ENCODE measurements at regions not wholly inside any gene's neighbourhood (a gene's known extent, or its start where the extent isn't known, plus 50 kb on each side); places are given as distances from the start of the nearest gene placed in this dataset.
"Not testable (repeated sequence)": the region's sequence is repeated elsewhere in the genome, so short reads cannot be mapped to it uniquely, and the experiment has no call there.

DNA sequence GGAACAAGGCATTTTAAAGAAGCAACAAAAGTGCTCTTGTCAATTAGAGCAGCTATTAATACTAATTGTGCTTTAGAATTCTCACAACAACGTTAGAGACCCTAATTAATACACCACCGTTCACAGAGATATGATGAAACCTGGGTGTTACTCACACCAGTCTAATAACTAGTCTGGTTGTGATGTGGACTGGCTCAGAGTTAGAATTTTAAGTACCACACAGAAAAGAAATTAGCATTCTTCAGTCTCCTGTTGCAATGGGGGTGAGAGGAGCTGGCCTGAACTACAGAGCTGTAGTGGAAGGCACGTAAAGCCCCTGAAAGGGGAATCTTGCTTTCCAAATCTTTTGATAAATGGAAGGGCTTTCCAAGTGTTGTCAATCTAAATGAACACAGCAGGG, 240.8 kb upstream of the TOX3 start:
- no peak for DNase-seq (ENCODE audit: low spot score)

- no peak for DNase-seq (ENCODE audit: low spot score)
Measured at GRCh38 chr16:52786091-52786490, 239.1 kb upstream of the TOX3 start.

DNA sequence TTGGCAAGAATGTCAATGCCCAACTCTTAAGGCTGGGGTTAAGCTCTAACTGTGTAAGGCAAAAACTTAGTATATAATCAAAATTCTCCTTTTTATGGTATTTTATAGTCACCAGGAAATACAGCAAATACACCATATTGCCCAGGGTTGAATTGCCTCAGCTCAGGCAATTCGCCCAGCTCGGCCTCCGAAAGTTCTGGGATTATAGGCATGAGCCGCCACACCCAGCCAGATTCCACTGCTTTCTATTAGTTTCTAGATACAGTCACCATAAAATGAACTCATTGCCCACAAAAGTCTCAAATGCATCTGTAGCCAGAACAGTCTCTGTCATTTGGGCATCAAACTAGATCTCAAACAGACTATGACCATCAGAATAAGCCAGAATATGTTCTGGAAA, 238.7 kb upstream of the TOX3 start:
- no peak for DNase-seq (ENCODE audit: low spot score)

DNA sequence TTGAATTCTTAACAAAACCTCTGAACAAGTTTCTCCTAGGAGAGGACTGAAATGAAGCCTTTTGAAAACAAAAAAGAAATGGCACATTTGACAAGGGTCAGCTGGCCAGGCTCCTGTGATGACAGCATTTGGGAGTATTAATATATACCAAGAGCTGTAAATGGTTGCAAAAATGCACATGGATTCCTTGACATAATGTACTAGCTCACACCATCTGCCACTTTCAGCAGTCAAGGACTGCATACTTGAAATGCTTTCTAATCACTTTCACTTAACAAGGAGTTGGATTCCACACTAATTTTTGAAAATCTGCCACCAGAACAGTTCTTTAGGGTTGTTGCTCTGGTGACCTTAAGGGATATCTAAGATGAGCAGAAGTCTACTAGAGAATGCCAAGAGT, 236.7 kb upstream of the TOX3 start:
- no peak for DNase-seq (ENCODE audit: low spot score)

- no peak for DNase-seq (ENCODE audit: low spot score)
Measured at GRCh38 chr16:52781005-52781630, 234.2 kb upstream of the TOX3 start.

DNA sequence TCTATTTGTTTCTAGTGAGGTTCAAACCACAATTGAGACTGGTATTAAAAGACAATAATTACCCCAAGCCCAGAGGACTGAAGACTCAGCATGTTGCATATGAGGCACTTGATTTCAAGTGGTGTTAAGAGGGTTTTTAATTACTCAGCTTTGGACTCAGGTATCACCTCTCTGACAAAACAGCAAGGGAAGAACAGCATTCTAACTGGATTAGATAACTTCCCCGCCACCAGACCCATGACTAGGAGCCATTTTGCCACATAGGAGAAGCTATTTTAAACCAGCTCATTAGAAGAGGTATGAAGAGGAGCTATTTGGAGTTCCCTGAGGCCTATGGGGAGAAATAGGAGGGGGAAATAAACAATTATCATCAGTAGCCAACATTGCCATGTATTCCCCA, 226.1 kb upstream of the TOX3 start:
- DNase-seq (ENCODE audit: low spot score), result no peak

DNA sequence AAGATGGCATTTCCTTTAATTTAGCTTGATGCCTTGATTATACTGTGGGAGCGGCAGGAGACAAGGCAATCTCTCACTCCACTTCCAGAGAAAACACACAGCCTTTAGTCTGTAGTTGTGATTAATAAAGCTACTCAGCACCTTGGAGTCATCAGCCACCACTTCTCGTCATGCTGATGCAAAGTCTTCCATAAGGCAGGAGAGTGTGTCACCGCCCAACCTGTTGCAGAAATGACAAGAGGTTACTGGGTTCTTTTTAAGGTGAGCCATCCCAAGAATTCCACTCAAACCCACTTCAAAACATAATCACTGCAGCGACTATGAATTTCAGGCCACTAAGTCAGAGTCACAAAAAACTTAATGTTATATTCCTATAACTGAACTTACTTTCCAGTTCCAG, 223.9 kb upstream of the TOX3 start:
- DNase-seq (ENCODE audit: low spot score), result no peak

DNA sequence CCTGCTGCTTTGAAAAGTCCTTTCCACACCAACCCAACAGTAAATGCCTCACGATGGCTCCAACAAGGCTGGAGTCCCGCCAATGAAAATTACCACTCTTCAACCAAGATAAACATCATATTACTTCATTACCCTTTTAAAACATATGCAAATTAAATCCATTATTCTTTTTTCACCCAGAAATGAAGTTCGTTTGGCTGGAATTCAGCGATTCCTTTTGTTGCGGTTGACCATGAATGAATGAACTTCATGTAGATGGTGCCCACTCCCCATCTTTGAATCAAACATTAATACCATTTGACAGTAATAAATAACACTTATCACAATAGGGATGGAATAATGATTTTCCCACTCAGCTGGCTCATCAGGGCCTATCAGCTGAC, 211.5 kb upstream of the TOX3 start:
- no peak for DNase-seq (ENCODE audit: low spot score)

GRCh38 chr16:52757746-52758472, 211.0 kb upstream of the TOX3 start:
- DNase-seq (ENCODE audit: low spot score), result no peak

- no peak for DNase-seq (ENCODE audit: low spot score)
Measured at GRCh38 chr16:52756812-52757517, 210.0 kb upstream of the TOX3 start.

DNA sequence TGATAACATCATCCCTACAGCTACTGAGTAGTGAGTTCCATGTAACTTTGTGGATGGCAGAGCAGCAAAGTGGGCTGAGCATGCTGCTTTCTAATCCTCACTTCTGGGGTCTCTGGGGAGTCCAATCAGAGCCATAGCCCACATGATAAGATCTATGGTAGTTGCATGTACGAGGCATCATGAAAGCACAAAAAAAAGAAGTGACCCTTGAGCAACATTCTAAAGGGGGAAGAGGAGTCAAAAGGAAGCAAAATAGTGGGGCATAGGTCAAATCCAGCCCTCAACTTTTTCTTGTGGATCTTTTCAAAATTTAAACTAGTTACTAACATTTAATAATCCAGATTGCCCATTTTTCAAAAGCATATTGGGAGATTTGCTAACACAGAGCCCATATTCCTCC, 208.5 kb upstream of the TOX3 start:
- no peak for DNase-seq (ENCODE audit: low spot score)

DNA sequence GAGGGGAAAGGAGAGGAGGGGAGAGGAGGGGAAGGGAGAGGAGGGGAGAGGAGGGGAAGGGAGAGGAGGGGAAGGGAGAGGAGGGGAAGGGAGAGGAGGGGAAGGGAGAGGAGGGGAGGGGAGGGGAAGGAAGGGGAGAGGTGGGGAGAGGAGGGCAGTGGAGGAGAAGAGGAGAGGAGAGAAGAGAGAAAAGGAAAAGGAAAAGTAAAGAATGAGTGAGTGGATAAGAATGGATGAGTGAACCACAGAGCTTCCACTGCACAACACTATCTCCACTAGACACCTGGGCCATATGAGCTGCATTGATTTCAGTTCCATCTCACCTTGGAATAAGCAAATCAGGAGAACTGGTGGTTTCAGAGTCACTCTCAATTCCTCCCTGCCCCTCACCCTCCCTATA, 204.1 kb upstream of the TOX3 start:
- no peak for DNase-seq (ENCODE audit: low spot score)

GRCh38 chr16:52748741-52749140, 201.8 kb upstream of the TOX3 start:
- DNase-seq (ENCODE audit: low spot score), result no peak

DNA sequence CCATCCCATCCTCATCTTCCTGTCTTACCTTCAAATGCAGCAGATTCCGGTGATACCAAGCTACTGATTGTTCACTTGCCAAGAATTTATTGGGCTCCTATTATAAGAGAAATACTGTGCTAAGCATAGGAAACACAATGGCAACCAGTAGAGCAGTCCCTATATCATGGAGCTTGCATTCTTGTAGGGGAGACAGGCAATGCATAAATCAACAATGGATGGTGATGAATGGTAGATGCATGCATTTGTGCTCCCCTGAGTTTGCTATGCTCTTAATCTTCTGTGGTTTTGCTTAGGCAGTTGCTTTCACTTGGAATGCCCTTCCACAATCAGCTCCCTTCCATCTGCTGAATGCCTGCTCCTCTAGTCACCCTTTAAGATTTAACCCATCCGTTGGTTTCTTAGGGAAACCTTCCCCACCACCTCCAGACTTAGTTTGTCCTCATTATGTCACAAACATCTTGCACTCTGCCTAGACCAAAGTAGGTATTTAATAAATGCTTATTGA, 200.2 kb upstream of the TOX3 start:
- DNase-seq (ENCODE audit: low spot score), result no peak

DNA sequence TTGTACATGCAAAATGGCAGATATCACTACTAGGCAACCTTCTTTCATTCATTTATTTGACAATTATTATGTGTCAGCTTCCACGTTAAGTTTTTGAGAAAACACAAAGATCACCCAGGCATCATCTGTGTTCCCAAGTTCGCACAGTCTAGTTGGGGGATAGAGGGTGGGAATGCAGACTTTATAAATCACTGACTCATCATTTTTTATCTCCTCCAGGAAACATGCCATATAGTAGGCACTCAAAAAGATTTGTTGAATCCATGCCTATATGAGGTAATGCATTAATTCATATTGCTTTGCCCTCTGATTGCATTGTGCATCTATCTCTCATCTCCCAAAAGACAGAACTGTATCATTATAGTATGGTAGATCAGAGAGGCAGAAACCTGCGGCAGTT, 196.8 kb upstream of the TOX3 start:
- no peak for DNase-seq (ENCODE audit: low spot score)

- DNase-seq (ENCODE audit: low spot score), result no peak
Measured at GRCh38 chr16:52742608-52743170, 195.7 kb upstream of the TOX3 start.

GRCh38 chr16:52742052-52742451, 195.1 kb upstream of the TOX3 start:
- DNase-seq (ENCODE audit: low spot score), result no peak

- DNase-seq (ENCODE audit: low spot score), result no peak
Measured at GRCh38 chr16:52741351-52741750, 194.4 kb upstream of the TOX3 start.

GRCh38 chr16:52740766-52741165, 193.8 kb upstream of the TOX3 start:
- no peak for DNase-seq (ENCODE audit: low spot score)

- DNase-seq (ENCODE audit: low spot score), result no peak
Measured at GRCh38 chr16:52740333-52740732, 193.4 kb upstream of the TOX3 start.

DNA sequence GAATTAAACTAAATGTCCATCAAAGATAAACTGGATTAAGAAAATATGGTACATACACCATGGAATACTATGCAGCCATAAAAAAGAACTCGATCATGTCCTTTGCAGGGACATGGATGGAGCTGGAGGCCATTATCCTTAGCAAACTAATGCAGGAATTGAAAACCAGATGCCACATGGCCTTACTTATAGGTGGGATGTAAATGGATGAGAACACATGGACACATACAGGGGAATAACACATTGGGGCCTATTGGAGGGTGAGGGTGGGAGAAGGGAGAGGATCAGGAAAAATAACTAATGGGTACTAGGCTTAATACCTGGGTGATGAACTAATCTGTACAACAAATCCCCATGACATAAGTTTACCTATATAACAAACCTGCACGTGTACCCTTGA, 192.0 kb upstream of the TOX3 start:
- DNase-seq (ENCODE audit: low spot score), result not testable (repeated sequence)

GRCh38 chr16:52731219-52731875, 184.4 kb upstream of the TOX3 start:
- no peak for DNase-seq (ENCODE audit: low spot score)

Measured in globus pallidus (tissue), 1 donor.